Upper lobe of left lung (tissue), 6 donors: ENCODE measurements at regions not wholly inside any gene's neighbourhood (a gene's known extent, or its start where the extent isn't known, plus 50 kb on each side); places are given as distances from the start of the nearest gene placed in this dataset.

Source experiments
- ATAC-seq, 2 donors: fragments of 200-7000 bp; cut with Tn5 transposase; one replicate each; pipeline ENCODE4 v1.9.1; 2022; ENCODE audit warnings: mild to moderate bottlenecking in 2 of 2, moderate library complexity in 2 of 2; ENCODE audit not compliant: low FRiP score in 2 of 2
- DNase-seq, 2 donors: peaks; one replicate each; pipeline ENCODE4 v3.0.0-alpha.2; 2019 to 2020
- H3K27ac ChIP-seq, 4 donors: fragments of 200-600 bp; sonication (generic); one replicate each; pipeline ENCODE4 v1.5.1; 2016 to 2019
- H3K27me3 ChIP-seq, 4 donors: fragments of 200-600 bp; sonication (generic); one replicate each; pipeline ENCODE4 v1.5.1; 2017 to 2019
- H3K36me3 ChIP-seq, 4 donors: fragments of 200-600 bp; sonication (generic); one replicate each; pipeline ENCODE4 v1.5.1; 2016 to 2019
- H3K4me1 ChIP-seq, 4 donors: fragments of 200-600 bp; sonication (generic); one replicate each; pipeline ENCODE4 v1.5.1; 2018 to 2019
- H3K4me3 ChIP-seq, 4 donors: fragments of 200-600 bp; sonication (generic); one replicate each; pipeline ENCODE4 v1.5.1; 2017 to 2019; ENCODE audit warnings: mild to moderate bottlenecking in 2 of 4, moderate library complexity in 1 of 4
- H3K9me3 ChIP-seq, 4 donors: fragments of 200-600 bp; sonication (generic); one replicate each; pipeline ENCODE4 v1.5.1; 2018 to 2019
- CTCF ChIP-seq, 6 experiments: fragments of 450-650 bp in 4 of 6; fragments of 200-600 bp in 2 of 6; sonication (generic) in 2 of 6; IDR thresholded peaks; one replicate each; pipeline ENCODE4 v1.5.1; 2016 to 2019; ENCODE audit warnings: antibody characterized with exemption in 6 of 6
- EP300 ChIP-seq, 4 donors: sonication (generic); formaldehyde crosslinking; IDR thresholded peaks; one replicate each; pipeline ENCODE4 v1.5.1; 2017; ENCODE audit warnings: antibody characterized with exemption in 4 of 4, control low read depth in 2 of 4
- POLR2A ChIP-seq, 4 donors: fragments of 450-650 bp; IDR thresholded peaks; one replicate each; pipeline ENCODE4 v1.5.1; 2016 to 2017; ENCODE audit warnings: antibody characterized with exemption in 4 of 4, mild to moderate bottlenecking in 2 of 4
- POLR2AphosphoS5 ChIP-seq, 2 donors: sonication (generic); formaldehyde crosslinking; IDR thresholded peaks; one replicate each; pipeline ENCODE4 v1.5.1; 2017; ENCODE audit warnings: antibody characterized with exemption in 2 of 2
- WGBS, 2 donors: methylation state at CpG; one replicate each; pipeline ENCODE4 v1.1.5; 2017 to 2018; 5-methylcytosine and 5-hydroxymethylcytosine counted together
- donor health status: DM: no; HTN: no; CAD: no; lungs with moderate emphysema.
- donor health status: DM: no; HTN: yes; CAD: no; lungs with severe emphysema.

- Histone ChIP-seq H3K36me3 (no peaks in the 10 kb centered on the region), H3K4me3 (no peak overlapping the region), H3K4me1 (peaks cover 0 to 5% (median 0%) of the 10 kb centered on the region in 4 donors), H3K27me3 (no peaks in the 10 kb centered on the region), H3K27ac (no peak overlapping the region), H3K9me3 (no peaks in the 10 kb centered on the region)
- DNase-seq (peak in 1 of 2 donors; percentile 11), ATAC-seq (no peak)
- TF ChIP-seq CTCF (IDR thresholded peaks at IDR 0.05), result no peak
- TF ChIP-seq POLR2AphosphoS5 (IDR thresholded peaks at IDR 0.05), result no peak
- TF ChIP-seq EP300 (IDR thresholded peaks at IDR 0.05), result no peak
- TF ChIP-seq POLR2A (IDR thresholded peaks at IDR 0.05), result no peak
- WGBS, 2 donors, result 77 to 94% methylated on average over 2 of the region's 2 CpGs
Measured at GRCh38 chr11:112477152-112477551, 216.5 kb upstream of the PLET1 start.

- DNase-seq (no peak), ATAC-seq (no peak)
- WGBS, 2 donors, result 80 to 83% methylated on average over 6 of the region's 6 CpGs
- H3K9me3 ChIP-seq, result no peaks in the 10 kb centered on the region
- TF ChIP-seq CTCF (IDR thresholded peaks at IDR 0.05) (no peak), POLR2AphosphoS5 (IDR thresholded peaks at IDR 0.05) (no peak), EP300 (IDR thresholded peaks at IDR 0.05) (no peak), POLR2A (IDR thresholded peaks at IDR 0.05) (no peak)
- no peaks in the 10 kb centered on the region for H3K27me3 ChIP-seq
- peaks cover 0 to 1% (median 0%) of the 10 kb centered on the region in 4 donors for H3K4me1 ChIP-seq
- no peak overlapping the region for H3K4me3 ChIP-seq
- no peaks in the 10 kb centered on the region for H3K36me3 ChIP-seq
- no peak overlapping the region for H3K27ac ChIP-seq
Measured at GRCh38 chr11:112477581-112478317, 217.1 kb upstream of the PLET1 start.

- TF ChIP-seq POLR2AphosphoS5 (IDR thresholded peaks at IDR 0.05), result no peak
- TF ChIP-seq CTCF (IDR thresholded peaks at IDR 0.05), result no peak
- TF ChIP-seq POLR2A (IDR thresholded peaks at IDR 0.05), result no peak
- TF ChIP-seq EP300 (IDR thresholded peaks at IDR 0.05), result no peak
- ATAC-seq (peak in 1 of 2 donors; percentile 25), DNase-seq (peak in 1 of 2 donors; percentile 49)
- WGBS, 2 donors, result 56 to 84% methylated on average over 4 of the region's 4 CpGs
- Histone ChIP-seq H3K27ac (no peak overlapping the region), H3K27me3 (no peaks in the 10 kb centered on the region), H3K36me3 (no peaks in the 10 kb centered on the region), H3K9me3 (no peaks in the 10 kb centered on the region), H3K4me1 (no peaks in the 10 kb centered on the region), H3K4me3 (no peak overlapping the region)
Measured at GRCh38 chr11:112478806-112479205, 218.1 kb upstream of the PLET1 start.

- no peaks in the 10 kb centered on the region for H3K27me3 ChIP-seq
- no peak overlapping the region for H3K4me3 ChIP-seq
- TF ChIP-seq EP300 (IDR thresholded peaks at IDR 0.05), result no peak
- TF ChIP-seq POLR2AphosphoS5 (IDR thresholded peaks at IDR 0.05), result no peak
- TF ChIP-seq POLR2A (IDR thresholded peaks at IDR 0.05), result no peak
- TF ChIP-seq CTCF (IDR thresholded peaks at IDR 0.05), result no peak
- H3K36me3 ChIP-seq, result no peaks in the 10 kb centered on the region
- no peaks in the 10 kb centered on the region for H3K9me3 ChIP-seq
- H3K27ac ChIP-seq, result no peak overlapping the region
- DNase-seq, result no peak
- H3K4me1 ChIP-seq, result no peaks in the 10 kb centered on the region
- 70 to 78% methylated on average over 1 of the region's 1 CpG for WGBS, 2 donors
- no peak for ATAC-seq
Measured at GRCh38 chr11:112481431-112481830, 220.8 kb upstream of the PLET1 start.

GRCh38 chr11:112481893-112482292 is 221.2 kb upstream of the PLET1 start:
- TF ChIP-seq EP300 (IDR thresholded peaks at IDR 0.05), result no peak
- TF ChIP-seq POLR2A (IDR thresholded peaks at IDR 0.05), result no peak
- TF ChIP-seq CTCF (IDR thresholded peaks at IDR 0.05), result no peak
- no peak for TF ChIP-seq POLR2AphosphoS5 (IDR thresholded peaks at IDR 0.05)
- Histone ChIP-seq H3K4me3 (no peak overlapping the region), H3K4me1 (no peaks in the 10 kb centered on the region), H3K27me3 (no peaks in the 10 kb centered on the region), H3K36me3 (no peaks in the 10 kb centered on the region), H3K9me3 (no peaks in the 10 kb centered on the region), H3K27ac (no peak overlapping the region)
- WGBS, 2 donors, result 52 to 77% methylated on average over 3 of the region's 3 CpGs
- DNase-seq (no peak), ATAC-seq (no peak)
